ENCODE measurements at regions not wholly inside any gene's neighbourhood (a gene's known extent, or its start where the extent isn't known, plus 50 kb on each side); places are given as distances from the start of the nearest gene placed in this dataset.
A peak's percentile ranks its signal among the peaks of the same experiment; 100 is the strongest.
"Not testable (repeated sequence)": the region's sequence is repeated elsewhere in the genome, so short reads cannot be mapped to it uniquely, and the experiment has no call there.

DNA sequence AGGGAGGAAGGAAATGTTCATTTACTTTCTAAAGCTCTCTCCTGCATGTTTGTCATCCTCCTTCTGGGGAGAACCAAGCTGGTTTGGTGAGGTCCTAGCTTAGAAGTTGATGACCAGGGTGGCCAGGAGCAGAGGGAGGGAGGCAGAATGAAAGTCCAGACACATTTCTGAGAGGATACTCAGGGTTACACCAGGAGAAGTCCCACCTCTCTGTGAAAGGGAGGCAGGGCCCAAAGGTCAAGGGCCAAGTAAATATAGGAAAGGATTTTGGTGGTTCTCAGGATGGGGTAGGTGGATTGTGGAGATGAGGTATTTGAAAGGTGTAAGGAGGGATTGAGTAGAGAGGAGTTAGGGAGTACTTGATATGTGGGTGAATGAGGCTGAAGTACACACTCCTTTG lies 58.0 kb upstream of the FBXO11 start:
- DNase-seq, result no peak

DNA sequence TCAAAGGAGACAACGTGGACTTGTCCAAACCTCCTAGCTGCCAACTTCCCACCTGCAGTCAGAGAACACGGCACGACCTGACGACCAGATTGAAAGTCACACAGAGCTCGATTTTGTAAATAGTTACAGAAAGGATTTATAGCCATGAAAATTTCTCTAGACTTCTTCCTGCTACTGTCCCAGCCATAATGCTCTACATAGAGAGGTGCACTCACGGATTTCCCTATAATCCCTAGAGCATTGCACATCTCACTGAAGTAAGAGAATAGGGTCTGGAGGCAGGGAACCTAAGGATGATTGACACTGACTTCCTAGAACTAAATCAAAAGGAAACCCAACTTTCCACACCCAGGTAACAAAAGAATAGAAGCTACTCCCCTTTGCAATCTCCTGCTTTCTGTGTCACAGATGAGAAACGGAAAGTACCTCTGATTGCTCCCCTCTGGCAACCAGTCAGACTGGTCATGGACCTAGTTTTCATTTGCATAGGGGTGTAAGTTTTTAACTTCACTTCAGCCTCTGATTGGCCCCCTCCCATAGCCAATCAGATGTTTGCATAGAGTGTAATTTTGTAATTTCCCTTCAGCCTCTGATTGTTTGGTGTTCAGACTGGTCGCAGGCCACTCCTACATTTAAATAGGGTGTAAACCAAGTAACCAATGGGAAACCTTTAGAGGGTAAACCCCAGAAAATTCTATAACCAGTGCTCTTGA lies 58.6 kb upstream of the FBXO11 start:
- peak in 1 of 3 experiments; percentile 23 for DNase-seq

DNA sequence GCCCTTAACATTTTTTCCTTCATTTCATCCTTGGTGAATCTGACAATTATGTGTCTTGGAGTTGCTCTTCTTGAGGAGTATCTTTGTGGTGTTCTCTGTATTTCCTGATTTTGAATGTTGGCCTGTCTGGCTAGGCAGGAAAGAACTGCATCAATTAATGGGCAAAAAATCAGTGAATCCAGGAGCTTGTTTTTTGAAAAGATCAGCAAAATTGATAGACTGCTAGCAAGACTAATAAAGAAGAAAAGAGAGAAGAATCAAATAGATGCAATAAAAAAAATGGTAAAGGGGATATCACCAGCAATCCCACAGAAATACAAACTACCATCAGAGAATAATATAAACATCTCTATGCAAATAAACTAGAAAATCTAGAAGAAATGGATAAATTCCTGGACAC lies 70.4 kb upstream of the FBXO11 start:
- DNase-seq, result not testable (repeated sequence)

DNA sequence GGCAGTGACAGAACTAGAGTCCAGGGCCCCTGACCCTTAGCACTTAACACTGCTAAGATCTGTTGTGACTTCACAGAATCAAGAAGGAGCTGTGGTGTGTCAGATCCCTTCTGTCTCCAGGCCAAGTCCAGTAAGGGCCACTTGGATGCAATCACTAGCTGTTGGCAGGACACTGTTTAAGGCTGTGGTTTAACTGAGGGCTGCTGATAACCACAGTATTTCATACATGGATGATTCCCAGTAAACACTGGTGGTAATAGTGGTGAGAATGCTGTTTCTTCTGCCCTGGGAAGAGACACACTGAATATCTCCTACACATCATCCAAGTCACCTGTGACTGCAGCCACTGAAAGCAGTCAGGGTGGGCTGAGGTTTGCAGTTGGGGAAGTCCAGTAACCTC lies 77.7 kb upstream of the FBXO11 start:
- peak in 1 of 3 experiments; percentile 21 for DNase-seq

DNA sequence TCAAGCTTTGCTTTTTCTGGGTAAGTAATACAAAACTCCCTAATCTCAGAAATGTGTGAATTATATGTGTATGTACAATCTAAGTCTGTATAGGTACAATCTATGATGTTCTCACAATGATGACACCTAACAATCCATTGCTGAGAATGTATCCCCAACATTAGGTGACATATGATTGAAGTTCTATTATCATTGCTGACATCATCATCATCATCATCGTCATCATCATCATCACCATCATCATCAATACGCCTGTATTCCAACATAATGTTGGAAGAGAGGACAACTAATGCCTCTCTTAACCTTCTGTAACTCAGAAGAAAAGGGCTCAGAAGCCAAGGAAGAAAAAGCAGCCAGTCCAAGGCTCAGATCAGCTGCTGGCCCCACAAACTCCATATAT lies 84.2 kb upstream of the FBXO11 start:
- DNase-seq, result no peak

DNA sequence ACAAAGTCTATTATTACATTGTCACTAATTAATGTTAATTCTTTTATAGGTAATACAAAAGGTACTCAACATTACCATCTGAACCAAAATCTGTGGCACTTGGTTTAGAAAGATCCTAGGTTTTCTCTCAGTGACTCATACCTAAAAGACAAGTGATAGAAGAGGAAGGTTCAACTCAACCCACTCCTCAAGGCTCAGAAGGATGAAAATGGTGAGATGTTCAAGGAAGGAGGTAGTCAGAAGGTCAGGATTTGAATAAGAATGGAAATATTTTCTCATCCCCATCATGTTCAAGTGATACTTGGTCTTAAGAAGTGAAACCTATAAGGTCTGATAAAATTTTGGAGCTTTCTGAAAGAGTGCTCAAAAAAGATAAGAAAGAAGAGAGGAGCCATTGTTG lies 86.4 kb upstream of the FBXO11 start:
- no peak for DNase-seq

DNA sequence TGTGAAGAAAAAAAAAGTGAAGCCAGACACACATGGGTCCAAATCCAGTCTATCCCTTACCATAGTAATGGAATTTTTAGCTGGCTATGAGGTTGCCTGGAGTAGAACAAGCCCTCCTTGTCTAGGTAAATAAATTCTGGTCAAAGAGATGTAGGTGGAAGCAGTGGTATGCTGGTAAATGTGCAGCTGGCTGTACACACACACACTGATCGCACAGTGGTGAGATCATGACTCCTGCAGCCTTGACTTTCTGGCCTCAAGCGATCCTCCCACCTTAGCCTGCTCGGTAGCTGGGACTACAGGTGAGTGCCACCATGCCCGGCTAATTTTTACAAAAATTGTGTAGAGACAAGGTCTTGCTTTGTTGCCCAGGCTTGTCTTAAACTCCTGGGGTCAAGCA lies 90.5 kb upstream of the FBXO11 start:
- no peak for DNase-seq

DNA sequence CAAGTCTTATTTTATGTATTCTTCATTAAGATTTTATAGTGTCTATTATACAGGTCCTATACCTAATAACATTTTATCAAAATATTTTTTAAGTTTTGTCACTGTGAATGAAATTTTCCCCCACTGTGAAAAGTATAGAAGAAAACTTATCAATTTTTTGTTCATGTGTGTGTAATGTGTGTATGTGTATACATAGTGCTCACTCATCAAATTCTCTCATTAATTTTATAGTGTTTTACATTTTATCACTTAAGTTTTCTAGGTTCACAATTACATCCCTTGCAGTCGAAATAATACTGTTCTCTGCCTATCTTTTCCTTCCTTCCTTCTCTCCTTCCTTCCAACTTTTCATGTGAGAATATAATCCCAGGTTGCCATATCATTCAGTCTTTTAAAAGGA lies 93.2 kb upstream of the FBXO11 start:
- no peak for DNase-seq

DNA sequence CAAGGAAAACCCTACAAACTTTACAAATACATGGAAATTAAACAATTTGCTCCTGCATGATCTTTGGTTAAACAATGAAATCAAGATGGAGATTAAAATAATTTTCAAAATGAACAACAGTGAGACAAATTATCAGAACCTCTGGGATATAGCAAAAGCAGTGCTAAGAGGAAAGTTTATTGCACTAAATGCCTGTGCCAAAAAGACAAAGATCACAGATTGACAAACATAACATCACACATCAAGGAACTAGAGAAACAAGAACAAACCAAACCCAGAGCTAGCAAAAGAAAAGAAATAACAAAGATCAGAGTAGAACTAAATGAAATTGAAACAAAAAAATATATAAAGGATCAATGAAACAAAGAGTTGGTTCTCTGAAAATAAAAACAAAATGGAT lies 95.2 kb upstream of the FBXO11 start:
- no peak for DNase-seq

DNA sequence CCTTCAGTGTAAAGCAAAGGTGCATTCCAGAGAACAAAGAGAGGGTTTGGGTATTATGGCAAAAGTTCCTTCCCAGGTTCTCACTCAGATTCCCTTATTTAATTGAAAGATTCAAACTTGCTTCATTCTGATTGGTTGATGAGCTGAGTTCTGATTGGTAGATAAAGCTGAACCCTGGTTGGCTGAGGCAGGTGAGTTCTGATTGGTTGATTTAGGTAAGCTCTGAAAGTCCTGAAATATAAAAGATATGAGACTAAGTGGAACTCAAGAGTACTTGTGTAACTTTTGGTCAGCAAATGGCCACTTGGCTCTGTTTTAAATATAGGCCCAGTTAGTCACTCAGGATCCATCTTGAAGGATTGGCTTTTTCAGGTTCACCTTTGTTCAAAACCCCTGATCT lies 99.8 kb upstream of the FBXO11 start:
- DNase-seq, result no peak

DNA sequence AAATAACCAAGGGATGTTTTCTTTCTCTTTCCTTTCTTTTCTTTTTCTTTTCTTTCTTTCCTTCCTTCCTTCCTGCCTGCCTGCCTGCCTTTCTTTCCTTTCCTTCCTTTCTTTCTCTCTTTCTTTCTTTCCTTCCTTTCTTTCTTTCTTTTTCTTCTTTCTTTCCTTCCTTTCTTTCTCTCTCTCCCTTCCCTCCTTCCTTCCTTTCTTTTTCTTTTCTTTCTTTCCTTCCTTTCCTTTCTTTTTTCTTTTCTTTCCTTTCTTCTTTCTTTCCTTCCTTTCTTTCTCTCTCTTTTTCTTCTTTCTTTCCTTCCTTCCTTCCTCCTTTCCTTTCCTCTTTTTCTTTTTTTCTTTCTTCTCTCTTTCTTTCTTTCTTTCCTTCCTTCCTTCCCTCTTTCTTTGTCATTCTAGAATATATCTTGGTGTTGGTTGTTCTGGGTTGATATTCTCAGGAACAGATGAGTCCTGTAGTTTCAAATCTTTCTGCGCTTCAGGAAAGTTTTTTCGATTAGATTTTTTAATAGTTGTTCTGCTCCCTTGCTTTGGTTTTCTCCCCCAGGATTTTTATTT lies 101.5 kb upstream of the FBXO11 start:
- no peak for DNase-seq

DNA sequence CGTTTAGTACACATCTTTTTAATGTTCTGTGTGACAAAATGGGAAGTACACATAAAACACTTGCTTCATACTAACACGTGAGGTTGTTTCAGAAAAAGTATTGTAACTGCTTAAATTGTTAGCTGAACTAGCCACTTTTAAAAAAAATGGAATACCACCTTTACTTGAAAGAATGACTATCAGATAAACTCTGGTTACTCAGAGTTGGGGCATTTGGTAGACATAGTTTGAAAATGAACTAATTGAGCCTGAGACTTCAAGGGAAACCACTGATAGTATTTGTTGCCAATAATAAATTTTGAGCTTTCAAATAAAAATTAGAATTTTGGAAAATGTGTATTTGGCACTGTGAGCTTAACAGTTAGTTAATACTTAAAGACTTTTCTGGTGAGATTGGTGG lies 103.0 kb upstream of the FBXO11 start:
- no peak for DNase-seq

DNA sequence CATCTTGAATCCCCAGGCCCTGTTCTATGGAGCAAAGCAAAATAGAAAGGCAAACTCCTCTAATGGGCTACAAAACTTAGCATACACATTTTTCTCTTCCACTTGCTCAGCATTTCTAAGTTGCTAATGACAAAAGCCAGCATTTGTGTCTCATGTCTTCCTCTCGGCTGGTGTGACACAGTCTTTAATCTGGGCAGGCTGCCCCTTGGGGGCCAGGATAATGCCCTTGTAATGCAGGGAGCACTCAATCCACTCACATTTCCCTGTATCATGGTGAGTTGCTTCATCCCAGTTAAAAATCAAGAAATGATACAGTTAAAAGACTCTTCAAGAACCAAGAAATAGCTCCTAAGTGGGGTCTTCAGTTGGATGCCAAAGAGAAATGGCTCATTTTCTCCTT lies 109.1 kb upstream of the FBXO11 start:
- DNase-seq, result no peak

DNA sequence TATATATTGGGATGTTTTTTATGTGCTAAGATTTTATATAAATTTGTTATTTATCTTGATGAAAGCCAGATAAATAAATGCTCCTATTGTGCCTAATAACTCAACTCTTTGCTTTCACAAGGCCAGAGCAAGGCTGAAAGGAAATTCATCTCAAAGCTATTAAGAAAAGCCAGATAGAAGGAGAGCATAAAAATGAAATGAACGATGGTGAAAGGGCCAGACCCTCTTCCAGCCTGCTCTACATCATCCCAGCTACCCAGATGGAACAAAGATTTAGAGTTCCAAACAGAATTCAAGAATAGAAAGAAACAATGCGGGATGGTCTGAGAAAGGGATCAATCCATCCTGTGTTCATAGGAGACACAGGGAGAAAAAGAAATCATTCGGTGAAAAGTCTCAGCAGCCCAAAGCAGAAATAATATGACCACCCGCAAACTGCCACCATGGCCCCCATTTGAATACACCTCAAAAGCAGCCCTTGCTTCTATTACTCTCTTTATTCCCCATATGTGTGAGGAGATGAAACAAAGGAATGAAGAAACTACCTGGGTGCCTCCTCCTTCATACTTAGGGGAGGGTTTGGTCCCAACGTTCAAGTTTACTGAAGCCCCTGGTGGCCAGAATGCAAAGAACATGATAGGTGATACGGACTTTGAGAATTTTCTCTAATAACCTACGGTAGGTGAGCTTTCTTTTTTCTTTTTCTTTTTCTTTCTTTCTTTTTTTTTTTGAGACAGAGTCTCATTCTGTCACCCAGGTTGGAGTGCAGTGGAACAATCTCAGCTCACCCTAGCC lies 110.1 kb upstream of the FBXO11 start:
- no peak for DNase-seq

DNA sequence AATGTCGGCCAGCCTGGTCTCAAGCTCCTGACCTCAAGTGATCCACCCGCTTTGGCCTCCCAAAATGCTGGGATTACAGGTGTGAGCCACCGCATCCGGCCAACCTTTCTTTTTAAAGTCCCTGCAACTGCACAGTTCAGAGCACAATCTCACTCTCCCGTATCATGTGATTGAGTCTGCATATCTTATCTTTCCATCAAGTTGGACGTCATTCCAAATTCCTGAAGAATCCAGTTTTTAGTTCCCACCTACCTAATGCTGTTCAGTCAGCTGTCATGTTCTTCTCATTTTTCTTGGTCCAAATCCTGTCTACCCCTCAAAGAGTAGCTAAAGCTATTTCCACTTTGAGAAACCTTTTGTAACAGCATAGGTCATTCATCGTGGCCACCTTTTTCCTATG lies 110.8 kb upstream of the FBXO11 start:
- no peak for DNase-seq

DNA sequence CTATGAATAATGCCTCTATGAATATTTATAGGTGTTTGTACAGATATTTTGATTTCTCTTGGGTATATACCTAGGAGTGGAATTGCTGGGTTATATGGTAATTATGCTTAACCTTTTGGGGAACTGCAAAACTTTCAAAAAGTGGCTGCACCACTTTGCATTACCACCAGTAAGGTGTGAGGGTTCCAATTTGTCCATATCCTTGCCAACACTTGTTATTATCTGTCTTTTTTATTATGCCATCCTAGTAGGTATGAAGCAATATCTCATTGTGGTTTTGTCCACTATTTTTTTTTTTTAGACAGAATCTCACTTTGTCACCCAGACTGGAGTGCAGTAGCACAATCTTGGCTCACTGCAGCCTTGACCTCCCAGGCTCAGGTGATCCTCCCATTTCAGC lies 112.2 kb upstream of the FBXO11 start:
- DNase-seq, result no peak

DNA sequence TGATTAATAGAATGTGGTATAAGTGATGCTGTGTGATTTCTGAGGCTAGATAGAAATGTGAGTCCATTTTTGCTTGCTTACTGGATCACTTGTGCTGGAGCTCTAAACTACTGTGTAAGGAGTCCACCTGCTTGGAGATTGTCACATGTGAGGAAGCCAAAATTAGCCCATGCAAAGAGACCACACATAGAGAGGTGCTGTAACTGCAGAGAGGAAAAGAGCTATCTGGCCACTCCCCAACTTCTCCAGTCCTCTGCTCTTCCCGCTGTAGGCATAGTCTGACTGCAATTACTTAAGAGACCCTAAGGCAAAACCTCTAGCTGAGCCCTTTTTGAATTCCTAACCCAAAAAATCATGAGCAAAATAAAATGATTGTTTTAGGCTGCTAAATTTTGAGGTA lies 120.6 kb upstream of the FBXO11 start:
- DNase-seq, result no peak

DNA sequence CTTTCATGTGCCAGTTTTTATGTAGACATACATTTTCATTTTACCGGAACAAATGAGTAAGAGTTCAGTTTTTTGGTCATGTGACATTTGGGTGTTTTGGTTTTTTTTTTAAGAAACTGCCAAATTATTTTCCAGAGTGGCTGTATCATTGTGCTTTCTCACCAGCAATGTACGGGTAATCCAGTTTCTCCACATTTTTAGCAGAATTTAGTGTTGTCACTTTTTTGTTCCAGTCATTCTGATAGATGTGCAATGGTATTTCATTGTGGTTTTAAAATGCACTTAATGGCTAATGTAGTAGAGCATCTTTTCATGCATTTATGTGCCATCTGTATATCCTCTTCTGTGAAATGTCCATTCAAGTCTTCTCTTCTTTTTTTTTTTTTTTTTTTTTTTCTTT lies 126.5 kb upstream of the FBXO11 start:
- DNase-seq, result no peak

DNA sequence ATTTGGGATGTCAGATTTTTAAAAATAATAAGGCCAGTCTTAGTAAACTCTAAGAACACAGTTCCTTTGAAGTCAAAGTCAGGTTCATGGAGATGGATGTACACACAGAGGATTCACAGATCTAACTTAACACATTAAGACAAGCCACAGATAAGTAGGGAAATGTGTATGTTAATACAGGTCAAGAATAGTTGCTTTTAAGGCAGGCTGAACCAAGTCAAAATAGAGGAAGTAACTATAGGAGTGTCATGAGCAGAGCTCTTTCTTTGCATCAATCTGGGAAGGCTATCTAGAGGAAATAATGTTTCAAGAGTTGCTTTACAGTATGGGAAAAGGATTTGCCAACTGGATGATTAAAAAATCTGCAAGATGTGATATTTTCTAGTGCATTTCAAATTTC lies 128.0 kb upstream of the FBXO11 start:
- no peak for DNase-seq

DNA sequence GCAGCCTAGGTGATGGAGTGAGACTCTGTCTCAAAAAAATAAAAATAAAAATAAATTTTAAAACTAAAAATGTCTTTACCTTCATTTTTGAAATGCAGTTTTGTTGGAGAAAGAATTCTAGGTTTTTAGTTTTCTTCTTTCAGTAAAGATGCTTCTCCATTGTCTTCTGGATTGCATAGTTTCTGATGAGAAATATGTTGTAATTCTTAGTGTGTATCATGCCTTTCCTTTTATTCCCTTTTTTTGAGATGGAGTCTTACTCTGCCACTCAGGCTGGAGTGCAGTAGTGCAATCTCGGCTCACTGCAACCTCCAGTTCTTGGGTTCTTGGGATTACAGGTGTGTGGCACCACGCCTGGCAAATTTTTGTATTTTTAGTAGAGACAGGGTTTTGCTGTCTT lies 130.0 kb upstream of the FBXO11 start:
- no peak for DNase-seq

DNA sequence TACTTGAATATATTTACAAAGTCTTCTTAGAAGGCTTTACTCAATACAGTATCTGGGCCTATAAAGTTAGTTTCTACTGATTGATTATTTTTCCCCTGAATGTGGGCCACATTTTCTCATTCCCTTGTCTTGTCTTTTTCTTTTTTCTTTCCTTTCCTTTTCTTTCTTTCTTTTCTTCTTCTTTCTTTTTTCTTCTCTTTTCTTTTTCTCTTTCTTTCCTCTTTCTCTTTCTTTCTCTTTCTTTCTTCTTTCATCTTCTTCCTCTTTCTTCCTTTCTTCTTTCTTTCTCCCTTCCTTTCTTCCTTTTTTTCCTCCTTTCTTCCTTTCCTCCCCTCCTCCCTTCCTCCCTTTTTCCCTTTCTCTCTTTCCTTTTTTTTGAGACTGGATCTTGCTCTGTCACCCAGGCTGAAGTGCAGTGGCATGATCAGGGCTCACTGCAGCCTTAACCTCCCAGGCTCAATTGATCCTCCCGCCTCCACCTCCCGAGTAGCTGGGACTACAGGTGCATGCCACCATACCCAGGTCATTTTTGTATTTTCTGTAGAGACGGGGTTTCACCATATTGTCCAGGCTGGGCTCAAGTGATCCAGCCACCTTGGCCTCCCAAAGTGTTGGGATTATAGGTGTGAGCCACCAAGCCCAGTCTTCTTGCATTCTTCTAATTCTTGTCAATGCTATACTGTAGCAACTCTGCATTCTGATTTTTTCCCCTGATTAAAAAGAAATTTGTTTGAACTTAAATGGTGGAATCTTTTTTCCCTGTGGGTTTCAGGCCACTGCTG lies 133.1 kb upstream of the FBXO11 start:
- no peak for DNase-seq

DNA sequence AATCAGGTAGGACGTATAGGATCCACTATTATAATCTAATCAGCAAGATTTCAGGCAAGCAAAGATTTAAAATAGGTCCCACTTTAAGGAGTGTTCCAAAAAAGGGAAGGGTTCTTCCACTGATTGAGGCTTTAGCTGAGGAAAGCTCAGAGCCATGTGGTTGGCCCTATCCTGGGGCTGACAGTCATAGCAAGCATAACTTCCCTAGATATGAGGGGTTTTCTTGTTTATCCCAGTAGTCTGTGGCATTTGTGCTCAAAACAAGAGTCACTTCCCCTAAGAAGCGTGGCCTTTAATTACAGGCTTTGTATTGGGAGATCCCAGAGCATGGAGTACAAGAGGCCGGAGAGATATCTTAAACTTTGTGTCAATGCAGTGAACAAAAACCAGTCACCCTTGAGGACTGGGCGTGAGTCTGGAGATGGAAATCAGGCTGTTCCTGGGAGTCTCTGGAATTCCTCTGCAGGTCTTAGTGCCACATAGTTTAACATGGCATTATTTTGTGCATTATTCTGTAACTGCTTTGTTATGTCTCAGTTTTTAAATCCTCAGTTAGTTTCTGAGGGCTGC lies 136.9 kb upstream of the FBXO11 start:
- no peak for DNase-seq

DNA sequence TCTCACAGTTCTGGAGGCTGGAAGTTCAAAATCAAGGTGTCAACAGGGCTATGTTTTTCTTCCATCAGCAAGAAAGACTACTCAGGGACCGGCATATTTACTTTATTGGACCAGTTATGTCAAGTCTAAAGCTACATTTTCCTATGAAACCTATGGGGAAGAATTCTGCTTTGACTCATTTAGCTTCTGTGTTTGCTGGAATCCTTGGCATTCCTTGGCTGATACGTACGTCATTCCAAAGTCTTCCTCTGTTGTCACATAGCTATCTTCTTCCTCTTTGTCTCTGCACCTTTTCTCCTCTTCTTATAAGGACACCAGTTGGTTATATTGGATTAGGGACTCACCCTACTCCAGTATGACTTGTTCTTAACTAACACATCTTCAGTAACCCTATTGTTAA lies 137.4 kb upstream of the FBXO11 start:
- no peak for DNase-seq
